Parathyroid adenoma (tissue), 2 donors: ENCODE measurements at regions not wholly inside any gene's neighbourhood (a gene's known extent, or its start where the extent isn't known, plus 50 kb on each side); places are given as distances from the start of the nearest gene placed in this dataset.
"Not testable (repeated sequence)": the region's sequence is repeated elsewhere in the genome, so short reads cannot be mapped to it uniquely, and the experiment has no call there.

ENCODE experiments used
- H2AFZ ChIP-seq: fragments of 300-600 bp; sonication (generic); one replicate; pipeline ENCODE4 v1.7.0; 2017; ENCODE audit warnings: antibody characterized with exemption, mild to moderate bottlenecking
- H3K27ac ChIP-seq: fragments of 300-600 bp; sonication (generic); one replicate; pipeline ENCODE4 v1.7.0; 2017
- H3K27me3 ChIP-seq: fragments of 300-600 bp; sonication (generic); one replicate; pipeline ENCODE4 v1.7.0; 2017; ENCODE audit warnings: low read length; ENCODE audit not compliant: control insufficient read depth, insufficient read depth
- H3K36me3 ChIP-seq: fragments of 300-600 bp; sonication (generic); one replicate; pipeline ENCODE4 v1.7.0; 2017; ENCODE audit warnings: low read length; ENCODE audit not compliant: control insufficient read depth, insufficient read depth
- H3K4me1 ChIP-seq: fragments of 300-600 bp; sonication (generic); one replicate; pipeline ENCODE4 v1.7.0; 2017; ENCODE audit warnings: control low read depth
- H3K4me2 ChIP-seq: fragments of 300-600 bp; sonication (generic); one replicate; pipeline ENCODE4 v1.7.0; 2017; ENCODE audit warnings: low read length
- H3K4me3 ChIP-seq: fragments of 300-600 bp; sonication (generic); one replicate; pipeline ENCODE4 v1.7.0; 2017; ENCODE audit warnings: low read depth, low read length
- H3K79me2 ChIP-seq: fragments of 300-600 bp; sonication (generic); one replicate; pipeline ENCODE4 v1.7.0; 2017; ENCODE audit warnings: control low read depth
- H3K9ac ChIP-seq: fragments of 300-600 bp; sonication (generic); one replicate; pipeline ENCODE4 v1.7.0; 2017; ENCODE audit warnings: mild to moderate bottlenecking
- H3K9me3 ChIP-seq: fragments of 300-600 bp; sonication (generic); one replicate; pipeline ENCODE4 v1.7.0; 2017; ENCODE audit warnings: low read length; ENCODE audit not compliant: control insufficient read depth
- TF ChIP-seq, protein P1 (sequence below): fragments of 300-600 bp; sonication (generic); IDR thresholded peaks from one replicate; pipeline ENCODE4 v1.7.0; 2017; ENCODE audit warnings: antibody characterized with exemption, mild to moderate bottlenecking
- donor health status: primary hyperparathyroidism.

GRCh38 chr22:49004484-49005399, 822.9 kb downstream of the BRD1 start:
- no peak overlapping the region for H3K4me2 ChIP-seq
- no peaks in the 10 kb centered on the region for H3K4me1 ChIP-seq
- no peaks in the 10 kb centered on the region for H3K27me3 ChIP-seq
- no peaks in the 10 kb centered on the region for H3K79me2 ChIP-seq
- H3K27ac ChIP-seq = no peak overlapping the region
- no peaks in the 10 kb centered on the region for H3K36me3 ChIP-seq
- H2AFZ ChIP-seq = no peak overlapping the region
- H3K9ac ChIP-seq = no peak overlapping the region
- no peaks in the 10 kb centered on the region for H3K9me3 ChIP-seq
- TF ChIP-seq, protein P1, sequence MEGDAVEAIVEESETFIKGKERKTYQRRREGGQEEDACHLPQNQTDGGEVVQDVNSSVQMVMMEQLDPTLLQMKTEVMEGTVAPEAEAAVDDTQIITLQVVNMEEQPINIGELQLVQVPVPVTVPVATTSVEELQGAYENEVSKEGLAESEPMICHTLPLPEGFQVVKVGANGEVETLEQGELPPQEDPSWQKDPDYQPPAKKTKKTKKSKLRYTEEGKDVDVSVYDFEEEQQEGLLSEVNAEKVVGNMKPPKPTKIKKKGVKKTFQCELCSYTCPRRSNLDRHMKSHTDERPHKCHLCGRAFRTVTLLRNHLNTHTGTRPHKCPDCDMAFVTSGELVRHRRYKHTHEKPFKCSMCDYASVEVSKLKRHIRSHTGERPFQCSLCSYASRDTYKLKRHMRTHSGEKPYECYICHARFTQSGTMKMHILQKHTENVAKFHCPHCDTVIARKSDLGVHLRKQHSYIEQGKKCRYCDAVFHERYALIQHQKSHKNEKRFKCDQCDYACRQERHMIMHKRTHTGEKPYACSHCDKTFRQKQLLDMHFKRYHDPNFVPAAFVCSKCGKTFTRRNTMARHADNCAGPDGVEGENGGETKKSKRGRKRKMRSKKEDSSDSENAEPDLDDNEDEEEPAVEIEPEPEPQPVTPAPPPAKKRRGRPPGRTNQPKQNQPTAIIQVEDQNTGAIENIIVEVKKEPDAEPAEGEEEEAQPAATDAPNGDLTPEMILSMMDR = no peak
- no peak overlapping the region for H3K4me3 ChIP-seq

DNA sequence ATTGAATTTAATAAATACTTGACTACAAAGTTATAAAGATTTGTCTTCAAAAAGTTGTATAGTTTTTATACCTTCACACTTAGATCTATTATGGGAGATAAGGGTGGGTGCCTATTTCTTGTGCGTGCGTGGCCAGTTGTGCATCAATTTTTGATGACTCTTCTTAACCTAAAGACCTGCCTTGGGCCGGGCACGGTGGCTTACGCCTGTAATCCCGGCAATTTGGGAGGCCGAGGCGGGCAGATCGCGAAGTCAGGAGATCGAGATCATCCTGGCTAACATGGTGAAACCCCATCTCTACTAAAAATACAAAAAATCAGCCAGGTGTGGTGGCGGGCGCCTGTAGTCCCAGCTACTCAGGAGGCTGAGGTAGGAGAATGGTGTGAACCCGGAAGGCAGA, 830.1 kb downstream of the BRD1 start:
- not testable (repeated sequence) for H3K4me1 ChIP-seq, H3K4me2 ChIP-seq, H3K79me2 ChIP-seq, H2AFZ ChIP-seq, H3K4me3 ChIP-seq, H3K9ac ChIP-seq, H3K27ac ChIP-seq, H3K9me3 ChIP-seq, H3K27me3 ChIP-seq, H3K36me3 ChIP-seq

DNA sequence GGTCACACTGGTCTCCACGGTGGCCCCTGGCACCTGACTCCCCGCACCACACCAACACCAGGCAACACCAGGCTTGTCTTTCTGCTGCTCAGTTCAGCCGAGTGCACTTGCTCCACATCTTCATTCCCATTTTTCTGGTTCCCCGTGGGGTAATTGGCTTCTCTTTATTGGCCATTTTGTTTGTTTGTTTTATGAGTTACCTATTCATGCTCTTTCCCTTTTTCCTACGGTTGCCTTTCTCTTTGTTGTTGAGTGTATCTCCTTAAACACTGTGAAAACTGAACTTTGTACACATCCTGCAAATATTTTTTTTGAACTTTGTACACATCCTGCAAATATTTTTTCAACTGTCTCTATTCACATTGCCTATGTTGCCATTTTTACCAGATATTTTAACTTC, 834.0 kb downstream of the BRD1 start:
- Histone ChIP-seq H3K27me3 (no peaks in the 10 kb centered on the region), H3K36me3 (no peaks in the 10 kb centered on the region), H3K4me1 (no peaks in the 10 kb centered on the region), H3K4me2 (no peak overlapping the region), H2AFZ (no peak overlapping the region), H3K4me3 (no peak overlapping the region), H3K9me3 (no peaks in the 10 kb centered on the region), H3K9ac (no peak overlapping the region), H3K27ac (no peak overlapping the region), H3K79me2 (no peaks in the 10 kb centered on the region)
- TF ChIP-seq, protein P1 = no peak

- Histone ChIP-seq H3K9me3 (no peaks in the 10 kb centered on the region), H3K27ac (no peak overlapping the region), H3K79me2 (no peaks in the 10 kb centered on the region), H3K36me3 (no peaks in the 10 kb centered on the region), H3K4me2 (no peak overlapping the region), H3K4me1 (no peaks in the 10 kb centered on the region), H3K27me3 (no peaks in the 10 kb centered on the region), H3K9ac (no peak overlapping the region), H3K4me3 (no peak overlapping the region), H2AFZ (no peak overlapping the region)
- TF ChIP-seq, protein P1 = no peak
Observed at GRCh38 chr22:48984639-48985038, 843.0 kb downstream of the BRD1 start.

DNA sequence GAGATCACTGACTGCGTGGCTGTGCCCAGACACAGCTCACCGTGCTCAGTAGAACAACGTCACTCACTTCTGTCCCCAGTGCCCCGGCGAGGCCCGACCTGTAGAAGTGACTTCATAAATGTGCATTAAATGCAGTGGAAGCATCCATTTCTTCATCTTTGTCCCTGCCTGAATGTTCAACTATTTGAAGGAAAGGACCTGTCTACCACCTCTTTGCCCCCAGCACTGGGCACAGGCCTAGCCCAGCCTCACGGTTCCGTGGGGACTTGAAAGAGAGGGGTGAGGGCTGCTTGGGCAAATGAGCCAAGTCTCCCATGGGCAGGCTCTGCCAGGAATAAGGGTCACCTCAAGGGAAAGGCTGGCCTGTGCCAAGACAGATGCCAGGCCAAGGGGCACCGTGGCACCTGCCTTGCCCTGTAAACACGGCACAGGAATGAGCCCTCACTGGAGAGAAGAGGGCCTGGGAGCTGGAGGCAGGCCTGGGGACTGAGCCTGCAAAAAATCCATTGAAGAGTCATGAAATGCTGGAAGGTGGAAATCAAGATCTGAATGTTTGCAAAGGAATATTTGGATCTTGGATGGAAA, 845.3 kb downstream of the BRD1 start:
- H3K4me1 ChIP-seq = no peaks in the 10 kb centered on the region
- H3K9me3 ChIP-seq = no peaks in the 10 kb centered on the region
- H3K27me3 ChIP-seq = no peaks in the 10 kb centered on the region
- H3K27ac ChIP-seq = no peak overlapping the region
- H3K4me3 ChIP-seq = no peak overlapping the region
- no peaks in the 10 kb centered on the region for H3K79me2 ChIP-seq
- no peak overlapping the region for H3K9ac ChIP-seq
- no peaks in the 10 kb centered on the region for H3K36me3 ChIP-seq
- no peak overlapping the region for H2AFZ ChIP-seq
- TF ChIP-seq, protein P1 = no peak
- H3K4me2 ChIP-seq = no peak overlapping the region
